ENCODE measurements at regions not wholly inside any gene's neighbourhood (a gene's known extent, or its start where the extent isn't known, plus 50 kb on each side); places are given as distances from the start of the nearest gene placed in this dataset.

- TF ChIP-seq EZH2 (IDR thresholded peaks at IDR 0.05) = no peak
- TF ChIP-seq POLR2AphosphoS5 (IDR thresholded peaks at IDR 0.05; ENCODE audit: borderline replicate concordance, low read depth, low read length) = no peak
Observed at GRCh38 chr2:107215401-107216350, 329.7 kb upstream of the ST6GAL2 start.
